Neuronal stem cell (in vitro differentiated cells): ENCODE measurements at regions not wholly inside any gene's neighbourhood (a gene's known extent, or its start where the extent isn't known, plus 50 kb on each side); places are given as distances from the start of the nearest gene placed in this dataset.

ENCODE experiments used
- DNase-seq: peaks from one replicate; pipeline ENCODE4 v3.0.0-alpha.2; 2013; ENCODE audit warnings: low spot score
- H2AFZ ChIP-seq: one replicate; pipeline ENCODE4 v1.6.1; 2013; ENCODE audit warnings: mild to moderate bottlenecking, low read length, inconsistent platforms
- H2AK5ac ChIP-seq: 2 replicates; pipeline ENCODE4 v1.6.1; 2013; ENCODE audit warnings: low read depth, mild to moderate bottlenecking, inconsistent platforms, low read length, moderate library complexity, mixed read lengths
- H2BK120ac ChIP-seq: 2 replicates; pipeline ENCODE4 v1.6.1; 2013; ENCODE audit warnings: low read depth, mild to moderate bottlenecking, inconsistent platforms, low read length, moderate library complexity, mixed read lengths
- H2BK12ac ChIP-seq: one replicate; pipeline ENCODE4 v1.6.1; 2013; ENCODE audit warnings: low read length, inconsistent platforms
- H2BK15ac ChIP-seq: 2 replicates; pipeline ENCODE4 v1.6.1; 2013; ENCODE audit warnings: mild to moderate bottlenecking, low read length, inconsistent platforms, mixed read lengths
- H2BK5ac ChIP-seq: one replicate; pipeline ENCODE4 v1.6.1; 2013; ENCODE audit warnings: inconsistent platforms, mild to moderate bottlenecking, low read length, moderate library complexity
- H3K14ac ChIP-seq: one replicate; pipeline ENCODE4 v1.6.1; 2013; ENCODE audit warnings: low read length, inconsistent platforms
- H3K18ac ChIP-seq: 2 replicates; pipeline ENCODE4 v1.6.1; 2013; ENCODE audit warnings: low read length, inconsistent platforms
- H3K23ac ChIP-seq: 2 replicates; pipeline ENCODE4 v1.6.1; 2013; ENCODE audit warnings: low read depth, mild to moderate bottlenecking, mixed read lengths, low read length, inconsistent platforms; ENCODE audit not compliant: poor library complexity
- H3K27ac ChIP-seq: replicated peaks from 3 replicates; pipeline ENCODE4 v1.5.1; 2013; ENCODE audit warnings: low read length, inconsistent platforms
- H3K27me3 ChIP-seq, 3 experiments: 2 replicates each; pipeline ENCODE4 v1.6.1; 2013; ENCODE audit warnings: low read length in 3 of 3, mild to moderate bottlenecking in 2 of 3, inconsistent platforms in 1 of 3, low read depth in 1 of 3, mixed read lengths in 1 of 3, moderate library complexity in 1 of 3; ENCODE audit not compliant: control insufficient read depth in 3 of 3, insufficient read depth in 3 of 3
- H3K36me3 ChIP-seq, 2 donors: replicated peaks in 1 of 2; 2 replicates each; pipeline ENCODE4 v1.6.1; 2013; ENCODE audit warnings: low read length in 2 of 2; ENCODE audit not compliant: control insufficient read depth in 2 of 2, insufficient read depth in 2 of 2
- H3K4ac ChIP-seq: 2 replicates; pipeline ENCODE4 v1.6.1; 2013; ENCODE audit warnings: inconsistent platforms, mild to moderate bottlenecking, low read length, moderate library complexity
- H3K4me1 ChIP-seq, 2 donors: 1 replicate in 1 of 2; 2 replicates in 1 of 2; pipeline ENCODE4 v1.6.1; 2013; ENCODE audit warnings: low read length in 2 of 2, low read depth in 1 of 2; ENCODE audit not compliant: control insufficient read depth in 2 of 2, insufficient read depth in 1 of 2
- H3K4me2 ChIP-seq: one replicate; pipeline ENCODE4 v1.6.1; 2013; ENCODE audit warnings: mild to moderate bottlenecking, low read length, inconsistent platforms; ENCODE audit not compliant: insufficient read depth, poor library complexity, severe bottlenecking
- H3K4me3 ChIP-seq, 2 donors: 2 replicates each; pipeline ENCODE4 v1.5.1; 2013; ENCODE audit warnings: low read length in 2 of 2, mild to moderate bottlenecking in 2 of 2, inconsistent platforms in 1 of 2, moderate library complexity in 1 of 2
- H3K79me1 ChIP-seq: one replicate; pipeline ENCODE4 v1.6.1; 2013; ENCODE audit warnings: low read depth, mild to moderate bottlenecking, inconsistent platforms, low read length, moderate library complexity
- H3K9ac ChIP-seq: one replicate; pipeline ENCODE4 v1.6.1; 2013; ENCODE audit warnings: mild to moderate bottlenecking, low read depth, low read length, inconsistent platforms; ENCODE audit not compliant: poor library complexity
- H3K9me3 ChIP-seq, 2 donors: replicated peaks in 1 of 2; 2 replicates each; pipeline versions ENCODE3 to v1.6.1; 2013; ENCODE audit warnings: low read length in 2 of 2, mild to moderate bottlenecking in 2 of 2, inconsistent platforms in 1 of 2, low read depth in 1 of 2, mixed read lengths in 1 of 2, moderate library complexity in 1 of 2; ENCODE audit not compliant: control insufficient read depth in 2 of 2, insufficient read depth in 1 of 2
- H4K8ac ChIP-seq: one replicate; pipeline ENCODE4 v1.6.1; 2013; ENCODE audit warnings: low read depth, mild to moderate bottlenecking, inconsistent platforms, low read length, moderate library complexity
- H4K91ac ChIP-seq: one replicate; pipeline ENCODE4 v1.6.1; 2013; ENCODE audit warnings: low read length, low read depth, mild to moderate bottlenecking, inconsistent platforms; ENCODE audit not compliant: poor library complexity
- WGBS, 2 donors: extraction: QIAGEN DNeasy Blood & Tissue Kit; methylation state at CpG; one replicate each; pipeline ENCODE4 v1.1.7; 2013; ENCODE audit warnings: missing lambda C conversion rate in 2 of 2, mixed read lengths in 1 of 2; ENCODE audit not compliant: insufficient read length in 2 of 2, insufficient replicate concordance in 1 of 2; ENCODE audit errors: extremely low coverage in 2 of 2; 5-methylcytosine and 5-hydroxymethylcytosine counted together

DNA sequence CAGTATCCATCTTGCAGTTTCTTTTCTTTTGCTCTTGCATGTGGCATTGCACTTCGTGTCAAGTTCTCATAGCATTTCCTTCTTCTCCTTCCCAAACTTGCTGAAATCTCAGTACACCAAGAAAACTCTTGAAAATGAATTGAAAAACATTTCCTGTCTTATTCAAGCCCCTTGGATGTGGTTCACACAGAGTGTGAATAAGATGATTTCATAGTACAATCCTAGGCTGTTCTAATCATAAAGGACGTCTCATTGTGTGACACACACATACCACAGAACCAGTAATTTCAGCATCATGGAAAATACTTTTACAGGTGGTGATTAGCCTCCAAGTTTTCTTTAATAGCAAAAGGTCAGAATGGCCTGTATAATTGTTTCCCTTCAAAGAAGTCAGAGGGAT is 121.6 kb upstream of the AADACL2 start:
- Histone ChIP-seq H4K8ac (no peak overlapping the region), H3K14ac (no peak overlapping the region), H3K36me3 (no peaks in the 10 kb centered on the region), H3K9ac (no peak overlapping the region), H2AK5ac (no peak overlapping the region), H3K18ac (no peak overlapping the region), H3K9me3 (no peaks in the 10 kb centered on the region), H3K4me3 (no peak overlapping the region), H3K23ac (no peak overlapping the region), H2BK5ac (no peak overlapping the region), H3K27me3 (no peaks in the 10 kb centered on the region), H3K4me1 (no peaks in the 10 kb centered on the region), H3K4ac (no peak overlapping the region), H3K27ac (no peak overlapping the region), H3K79me1 (no peaks in the 10 kb centered on the region), H4K91ac (no peak overlapping the region), H2BK15ac (no peak overlapping the region), H2BK12ac (no peak overlapping the region), H2AFZ (no peak overlapping the region), H2BK120ac (no peak overlapping the region), H3K4me2 (no peak overlapping the region)
- no CpG with 5 or more reads among the region's 2 CpGs for WGBS, 2 donors
- no peak for DNase-seq

DNA sequence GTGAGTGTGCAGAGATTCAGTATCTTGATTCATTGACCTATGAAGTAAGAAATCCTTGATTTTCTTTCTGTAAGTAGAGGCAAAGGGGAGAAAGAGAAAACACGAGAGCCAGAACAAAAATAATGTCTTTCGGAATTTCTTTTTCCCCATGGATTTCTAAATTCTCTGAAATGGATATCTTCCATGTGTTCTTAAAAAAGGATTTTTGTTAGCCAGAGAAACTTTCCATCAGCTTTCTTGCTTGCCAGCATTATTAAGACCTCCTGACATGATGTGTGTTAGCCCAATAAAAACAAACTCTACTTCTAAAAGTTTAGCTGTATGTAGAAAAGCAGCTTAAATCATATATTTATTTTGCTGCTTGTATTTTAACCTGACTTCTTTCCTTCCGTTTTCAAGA is 122.3 kb upstream of the AADACL2 start:
- Histone ChIP-seq H3K9ac (no peak overlapping the region), H3K14ac (no peak overlapping the region), H2BK15ac (no peak overlapping the region), H3K27ac (no peak overlapping the region), H2BK120ac (no peak overlapping the region), H3K27me3 (no peaks in the 10 kb centered on the region), H2AFZ (no peak overlapping the region), H4K8ac (no peak overlapping the region), H3K4me3 (no peak overlapping the region), H4K91ac (no peak overlapping the region), H3K79me1 (no peaks in the 10 kb centered on the region), H2AK5ac (no peak overlapping the region), H3K4ac (no peak overlapping the region), H2BK5ac (no peak overlapping the region), H3K23ac (no peak overlapping the region), H3K4me1 (no peaks in the 10 kb centered on the region), H3K36me3 (no peaks in the 10 kb centered on the region), H2BK12ac (no peak overlapping the region), H3K18ac (no peak overlapping the region), H3K4me2 (no peak overlapping the region), H3K9me3 (no peaks in the 10 kb centered on the region)
- DNase-seq = no peak
- WGBS, 2 donors = no CpG with 5 or more reads among the region's 3 CpGs

- no peak for DNase-seq
- no peak overlapping the region for H3K4me2 ChIP-seq
- no peak overlapping the region for H4K91ac ChIP-seq
- no peak overlapping the region for H3K9ac ChIP-seq
- no peak overlapping the region for H3K14ac ChIP-seq
- no CpG with 5 or more reads among the region's 2 CpGs for WGBS, 2 donors
- no peaks in the 10 kb centered on the region for H3K27me3 ChIP-seq
- H3K79me1 ChIP-seq = no peaks in the 10 kb centered on the region
- H3K4ac ChIP-seq = no peak overlapping the region
- H3K27ac ChIP-seq = no peak overlapping the region
- H3K23ac ChIP-seq = no peak overlapping the region
- no peak overlapping the region for H2BK5ac ChIP-seq
- no peak overlapping the region for H3K18ac ChIP-seq
- no peak overlapping the region for H2BK12ac ChIP-seq
- H2AFZ ChIP-seq = no peak overlapping the region
- no peak overlapping the region for H3K4me3 ChIP-seq
- H2BK120ac ChIP-seq = no peak overlapping the region
- H2AK5ac ChIP-seq = no peak overlapping the region
- H3K9me3 ChIP-seq = no peaks in the 10 kb centered on the region
- H4K8ac ChIP-seq = no peak overlapping the region
- no peaks in the 10 kb centered on the region for H3K4me1 ChIP-seq
- H2BK15ac ChIP-seq = no peak overlapping the region
- no peaks in the 10 kb centered on the region for H3K36me3 ChIP-seq
Measured at GRCh38 chr3:151609491-151609890, 124.2 kb upstream of the AADACL2 start.

DNA sequence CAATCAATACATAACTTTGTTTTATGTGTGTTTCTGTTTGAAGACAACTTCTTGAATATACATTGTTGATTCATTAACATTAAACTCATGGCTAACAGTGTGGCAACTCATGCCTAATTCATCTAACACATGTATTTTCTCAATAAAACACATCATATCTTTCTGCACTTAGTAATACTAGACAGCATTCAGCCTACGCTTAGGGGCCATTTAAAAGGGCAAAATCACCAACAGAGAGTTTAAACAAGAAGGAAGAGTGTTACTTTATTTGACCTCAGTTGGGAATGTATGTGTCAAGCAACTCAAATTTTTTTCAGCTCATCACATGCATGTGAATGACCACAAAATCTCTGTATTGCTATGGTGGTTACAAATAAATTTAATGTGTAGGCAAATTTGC is 128.8 kb upstream of the AADACL2 start:
- no peak overlapping the region for H3K27ac ChIP-seq
- no peak overlapping the region for H3K4me3 ChIP-seq
- no peak overlapping the region for H2BK12ac ChIP-seq
- H3K79me1 ChIP-seq = no peaks in the 10 kb centered on the region
- H3K4ac ChIP-seq = no peak overlapping the region
- no peak overlapping the region for H4K8ac ChIP-seq
- no peak overlapping the region for H2BK5ac ChIP-seq
- no peak for DNase-seq
- H2AFZ ChIP-seq = no peak overlapping the region
- no peaks in the 10 kb centered on the region for H3K9me3 ChIP-seq
- no peak overlapping the region for H3K9ac ChIP-seq
- peaks cover 0 to 2% of the 10 kb centered on the region in 2 donors for H3K4me1 ChIP-seq
- H3K23ac ChIP-seq = no peak overlapping the region
- H4K91ac ChIP-seq = no peak overlapping the region
- no CpG with 5 or more reads among the region's 1 CpG for WGBS, 2 donors
- no peak overlapping the region for H3K4me2 ChIP-seq
- no peak overlapping the region for H3K14ac ChIP-seq
- no peak overlapping the region for H2AK5ac ChIP-seq
- H3K18ac ChIP-seq = no peak overlapping the region
- H2BK15ac ChIP-seq = no peak overlapping the region
- no peak overlapping the region for H2BK120ac ChIP-seq
- no peaks in the 10 kb centered on the region for H3K27me3 ChIP-seq
- H3K36me3 ChIP-seq = no peaks in the 10 kb centered on the region
